ENCODE measurements at regions not wholly inside any gene's neighbourhood (a gene's known extent, or its start where the extent isn't known, plus 50 kb on each side); places are given as distances from the start of the nearest gene placed in this dataset.

GRCh38 chr18:77567205-77567604, 317.6 kb downstream of the GALR1 start:
- TF ChIP-seq EZH2 (IDR thresholded peaks at IDR 0.05; ENCODE audit: insufficient read depth, poor library complexity, severe bottlenecking), result no peak
- no peak for TF ChIP-seq EZH2phosphoT487 (IDR thresholded peaks at IDR 0.05; ENCODE audit: insufficient read depth, low read depth)
